ENCODE measurements at regions not wholly inside any gene's neighbourhood (a gene's known extent, or its start where the extent isn't known, plus 50 kb on each side); places are given as distances from the start of the nearest gene placed in this dataset.

DNA sequence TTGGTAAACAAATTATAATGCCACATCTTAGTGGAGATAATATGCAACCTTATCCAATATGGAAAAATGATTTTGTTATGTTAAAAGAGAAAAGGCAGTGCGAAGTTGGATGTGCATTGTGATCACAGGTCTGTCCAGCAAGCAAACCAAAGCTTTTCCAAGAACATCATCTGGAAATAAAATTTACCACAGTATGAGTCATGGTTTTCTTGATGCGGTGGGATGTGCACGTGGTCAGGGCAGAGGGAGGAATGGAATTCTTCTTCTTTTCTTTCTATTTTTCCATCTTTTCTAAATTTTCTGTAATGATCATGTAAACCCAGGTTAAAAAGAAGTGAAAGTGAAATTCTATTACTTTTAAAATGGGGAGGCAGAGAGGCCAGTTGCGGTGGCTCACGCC lies 169.8 kb downstream of the C11orf91 start:
- TF ChIP-seq, protein P1, sequence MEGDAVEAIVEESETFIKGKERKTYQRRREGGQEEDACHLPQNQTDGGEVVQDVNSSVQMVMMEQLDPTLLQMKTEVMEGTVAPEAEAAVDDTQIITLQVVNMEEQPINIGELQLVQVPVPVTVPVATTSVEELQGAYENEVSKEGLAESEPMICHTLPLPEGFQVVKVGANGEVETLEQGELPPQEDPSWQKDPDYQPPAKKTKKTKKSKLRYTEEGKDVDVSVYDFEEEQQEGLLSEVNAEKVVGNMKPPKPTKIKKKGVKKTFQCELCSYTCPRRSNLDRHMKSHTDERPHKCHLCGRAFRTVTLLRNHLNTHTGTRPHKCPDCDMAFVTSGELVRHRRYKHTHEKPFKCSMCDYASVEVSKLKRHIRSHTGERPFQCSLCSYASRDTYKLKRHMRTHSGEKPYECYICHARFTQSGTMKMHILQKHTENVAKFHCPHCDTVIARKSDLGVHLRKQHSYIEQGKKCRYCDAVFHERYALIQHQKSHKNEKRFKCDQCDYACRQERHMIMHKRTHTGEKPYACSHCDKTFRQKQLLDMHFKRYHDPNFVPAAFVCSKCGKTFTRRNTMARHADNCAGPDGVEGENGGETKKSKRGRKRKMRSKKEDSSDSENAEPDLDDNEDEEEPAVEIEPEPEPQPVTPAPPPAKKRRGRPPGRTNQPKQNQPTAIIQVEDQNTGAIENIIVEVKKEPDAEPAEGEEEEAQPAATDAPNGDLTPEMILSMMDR (conservative IDR thresholded peaks at IDR 0.05 in 1 of 2, IDR thresholded peaks at IDR 0.05 in 1 of 2; ENCODE audit: extremely low read depth in 1 of 2, insufficient read depth in 1 of 2, low read depth in 1 of 2, low read length in 2 of 2), result no peak
- TF ChIP-seq EZH2 (IDR thresholded peaks at IDR 0.05; ENCODE audit: borderline replicate concordance, low read length), result no peak

Measured in mammary epithelial cell (primary cell).